ENCODE measurements at regions not wholly inside any gene's neighbourhood (a gene's known extent, or its start where the extent isn't known, plus 50 kb on each side); places are given as distances from the start of the nearest gene placed in this dataset.

DNA sequence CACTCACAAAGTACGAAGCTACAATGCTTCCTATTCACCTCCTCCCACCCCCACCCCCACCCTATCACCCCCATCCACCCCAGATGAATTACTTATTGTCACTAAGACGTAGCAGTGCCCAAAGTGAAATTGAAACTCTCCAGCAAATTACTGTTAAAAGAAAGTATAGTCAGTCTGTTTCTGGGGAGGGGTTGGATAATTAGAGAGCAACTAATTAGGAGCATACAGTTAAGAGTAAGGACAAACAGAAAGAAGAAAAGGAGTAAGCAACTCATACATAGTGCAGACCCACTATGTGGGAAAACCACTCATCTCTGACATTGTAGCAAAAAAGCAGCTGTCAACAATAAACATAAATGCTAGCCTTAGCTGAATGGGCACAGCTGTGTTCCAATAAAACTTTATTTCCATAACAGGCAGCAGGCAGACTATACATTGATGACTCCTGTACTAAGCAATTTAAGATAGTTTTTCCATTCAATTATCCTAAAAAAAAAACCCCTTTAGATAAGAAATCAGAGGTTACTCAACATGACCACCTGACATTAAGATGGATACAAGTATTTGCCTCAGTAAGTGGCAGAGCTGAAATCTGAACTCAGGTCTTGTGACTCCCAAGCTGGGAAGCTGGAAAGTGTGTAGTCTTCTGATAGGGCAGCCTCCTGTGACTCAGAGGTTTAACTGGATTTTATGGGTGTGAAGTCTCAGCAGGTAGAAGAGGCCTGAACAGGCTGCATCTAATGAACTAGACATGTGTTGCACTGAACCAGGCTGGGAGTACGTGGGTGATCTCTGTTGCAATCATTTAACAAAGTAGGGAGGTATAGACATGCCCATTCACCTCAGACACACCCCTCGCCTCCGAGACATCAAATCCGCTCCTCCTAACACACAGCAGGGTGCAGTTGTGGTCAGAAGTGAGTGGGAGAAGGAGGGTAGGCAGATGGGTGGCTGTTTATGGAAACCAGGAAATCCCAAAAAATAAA, 171.8 kb upstream of the KLF7 start (continued):
- TF ChIP-seq, protein P1, sequence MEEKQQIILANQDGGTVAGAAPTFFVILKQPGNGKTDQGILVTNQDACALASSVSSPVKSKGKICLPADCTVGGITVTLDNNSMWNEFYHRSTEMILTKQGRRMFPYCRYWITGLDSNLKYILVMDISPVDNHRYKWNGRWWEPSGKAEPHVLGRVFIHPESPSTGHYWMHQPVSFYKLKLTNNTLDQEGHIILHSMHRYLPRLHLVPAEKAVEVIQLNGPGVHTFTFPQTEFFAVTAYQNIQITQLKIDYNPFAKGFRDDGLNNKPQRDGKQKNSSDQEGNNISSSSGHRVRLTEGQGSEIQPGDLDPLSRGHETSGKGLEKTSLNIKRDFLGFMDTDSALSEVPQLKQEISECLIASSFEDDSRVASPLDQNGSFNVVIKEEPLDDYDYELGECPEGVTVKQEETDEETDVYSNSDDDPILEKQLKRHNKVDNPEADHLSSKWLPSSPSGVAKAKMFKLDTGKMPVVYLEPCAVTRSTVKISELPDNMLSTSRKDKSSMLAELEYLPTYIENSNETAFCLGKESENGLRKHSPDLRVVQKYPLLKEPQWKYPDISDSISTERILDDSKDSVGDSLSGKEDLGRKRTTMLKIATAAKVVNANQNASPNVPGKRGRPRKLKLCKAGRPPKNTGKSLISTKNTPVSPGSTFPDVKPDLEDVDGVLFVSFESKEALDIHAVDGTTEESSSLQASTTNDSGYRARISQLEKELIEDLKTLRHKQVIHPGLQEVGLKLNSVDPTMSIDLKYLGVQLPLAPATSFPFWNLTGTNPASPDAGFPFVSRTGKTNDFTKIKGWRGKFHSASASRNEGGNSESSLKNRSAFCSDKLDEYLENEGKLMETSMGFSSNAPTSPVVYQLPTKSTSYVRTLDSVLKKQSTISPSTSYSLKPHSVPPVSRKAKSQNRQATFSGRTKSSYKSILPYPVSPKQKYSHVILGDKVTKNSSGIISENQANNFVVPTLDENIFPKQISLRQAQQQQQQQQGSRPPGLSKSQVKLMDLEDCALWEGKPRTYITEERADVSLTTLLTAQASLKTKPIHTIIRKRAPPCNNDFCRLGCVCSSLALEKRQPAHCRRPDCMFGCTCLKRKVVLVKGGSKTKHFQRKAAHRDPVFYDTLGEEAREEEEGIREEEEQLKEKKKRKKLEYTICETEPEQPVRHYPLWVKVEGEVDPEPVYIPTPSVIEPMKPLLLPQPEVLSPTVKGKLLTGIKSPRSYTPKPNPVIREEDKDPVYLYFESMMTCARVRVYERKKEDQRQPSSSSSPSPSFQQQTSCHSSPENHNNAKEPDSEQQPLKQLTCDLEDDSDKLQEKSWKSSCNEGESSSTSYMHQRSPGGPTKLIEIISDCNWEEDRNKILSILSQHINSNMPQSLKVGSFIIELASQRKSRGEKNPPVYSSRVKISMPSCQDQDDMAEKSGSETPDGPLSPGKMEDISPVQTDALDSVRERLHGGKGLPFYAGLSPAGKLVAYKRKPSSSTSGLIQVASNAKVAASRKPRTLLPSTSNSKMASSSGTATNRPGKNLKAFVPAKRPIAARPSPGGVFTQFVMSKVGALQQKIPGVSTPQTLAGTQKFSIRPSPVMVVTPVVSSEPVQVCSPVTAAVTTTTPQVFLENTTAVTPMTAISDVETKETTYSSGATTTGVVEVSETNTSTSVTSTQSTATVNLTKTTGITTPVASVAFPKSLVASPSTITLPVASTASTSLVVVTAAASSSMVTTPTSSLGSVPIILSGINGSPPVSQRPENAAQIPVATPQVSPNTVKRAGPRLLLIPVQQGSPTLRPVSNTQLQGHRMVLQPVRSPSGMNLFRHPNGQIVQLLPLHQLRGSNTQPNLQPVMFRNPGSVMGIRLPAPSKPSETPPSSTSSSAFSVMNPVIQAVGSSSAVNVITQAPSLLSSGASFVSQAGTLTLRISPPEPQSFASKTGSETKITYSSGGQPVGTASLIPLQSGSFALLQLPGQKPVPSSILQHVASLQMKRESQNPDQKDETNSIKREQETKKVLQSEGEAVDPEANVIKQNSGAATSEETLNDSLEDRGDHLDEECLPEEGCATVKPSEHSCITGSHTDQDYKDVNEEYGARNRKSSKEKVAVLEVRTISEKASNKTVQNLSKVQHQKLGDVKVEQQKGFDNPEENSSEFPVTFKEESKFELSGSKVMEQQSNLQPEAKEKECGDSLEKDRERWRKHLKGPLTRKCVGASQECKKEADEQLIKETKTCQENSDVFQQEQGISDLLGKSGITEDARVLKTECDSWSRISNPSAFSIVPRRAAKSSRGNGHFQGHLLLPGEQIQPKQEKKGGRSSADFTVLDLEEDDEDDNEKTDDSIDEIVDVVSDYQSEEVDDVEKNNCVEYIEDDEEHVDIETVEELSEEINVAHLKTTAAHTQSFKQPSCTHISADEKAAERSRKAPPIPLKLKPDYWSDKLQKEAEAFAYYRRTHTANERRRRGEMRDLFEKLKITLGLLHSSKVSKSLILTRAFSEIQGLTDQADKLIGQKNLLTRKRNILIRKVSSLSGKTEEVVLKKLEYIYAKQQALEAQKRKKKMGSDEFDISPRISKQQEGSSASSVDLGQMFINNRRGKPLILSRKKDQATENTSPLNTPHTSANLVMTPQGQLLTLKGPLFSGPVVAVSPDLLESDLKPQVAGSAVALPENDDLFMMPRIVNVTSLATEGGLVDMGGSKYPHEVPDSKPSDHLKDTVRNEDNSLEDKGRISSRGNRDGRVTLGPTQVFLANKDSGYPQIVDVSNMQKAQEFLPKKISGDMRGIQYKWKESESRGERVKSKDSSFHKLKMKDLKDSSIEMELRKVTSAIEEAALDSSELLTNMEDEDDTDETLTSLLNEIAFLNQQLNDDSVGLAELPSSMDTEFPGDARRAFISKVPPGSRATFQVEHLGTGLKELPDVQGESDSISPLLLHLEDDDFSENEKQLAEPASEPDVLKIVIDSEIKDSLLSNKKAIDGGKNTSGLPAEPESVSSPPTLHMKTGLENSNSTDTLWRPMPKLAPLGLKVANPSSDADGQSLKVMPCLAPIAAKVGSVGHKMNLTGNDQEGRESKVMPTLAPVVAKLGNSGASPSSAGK (IDR thresholded peaks at IDR 0.05) = peak; percentile 52
- TF ChIP-seq EGR1 (conservative IDR thresholded peaks at IDR 0.05) = peak; percentile 45
- TF ChIP-seq ZNF41 (CRISPR knock-in tag; conservative IDR thresholded peaks at IDR 0.05) = no peak
- peak; percentile 13; the same call in 1 of the 2 replicates for TF ChIP-seq ZKSCAN1 (IDR thresholded peaks at IDR 0.05; ENCODE audit: low read depth, low read length)
- peak; percentile 44 for TF ChIP-seq CBFA2T2 (conservative IDR thresholded peaks at IDR 0.05)

All from K562 (cell line).